ENCODE measurements at regions not wholly inside any gene's neighbourhood (a gene's known extent, or its start where the extent isn't known, plus 50 kb on each side); places are given as distances from the start of the nearest gene placed in this dataset.

DNA sequence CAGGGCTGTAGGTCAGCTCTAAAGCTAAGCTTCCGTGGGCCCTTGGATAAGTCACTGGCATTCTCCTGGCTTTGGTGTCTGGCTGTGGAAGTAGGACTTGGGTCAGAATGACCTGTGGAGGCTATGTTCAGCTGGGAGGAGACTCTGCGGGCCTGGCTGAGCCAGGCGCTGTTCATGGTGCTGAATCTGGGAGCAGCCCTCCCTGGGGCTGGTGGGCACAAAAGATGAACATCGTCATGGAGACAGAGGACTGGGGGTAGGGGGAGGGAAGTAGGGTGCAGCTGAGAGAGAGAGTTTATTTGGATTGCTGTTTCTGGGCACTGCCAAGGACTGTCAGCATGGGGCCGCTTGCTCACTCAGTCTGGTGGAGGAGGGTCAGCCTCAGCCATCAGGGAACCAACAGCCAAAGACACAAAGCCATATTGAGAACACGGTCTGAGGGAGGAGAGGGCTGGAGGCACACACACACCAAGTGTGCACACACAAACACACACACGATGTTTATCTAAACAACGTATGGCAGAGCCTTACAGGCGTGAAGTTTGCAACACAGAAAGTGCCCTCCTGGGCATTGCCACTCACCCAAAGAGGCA, 120.7 kb upstream of the LINGO1 start:
- Histone ChIP-seq H3K27ac (ENCODE audit: low read length) (no peak overlapping the region), H3K4me3 (ENCODE audit: low read length) (no peak overlapping the region), H3K36me3 (ENCODE audit: insufficient read depth, low read length) (no peaks in the 10 kb centered on the region), H3K9me3 (ENCODE audit: low read length) (no peaks in the 10 kb centered on the region), H3K79me2 (ENCODE audit: low read length) (no peaks in the 10 kb centered on the region), H2AFZ (ENCODE audit: low read length) (no peak overlapping the region), H3K4me2 (ENCODE audit: low read depth, low read length, poor library complexity, severe bottlenecking) (no peak overlapping the region), H3K27me3 (ENCODE audit: low read length) (no peaks in the 10 kb centered on the region), H3K9ac (ENCODE audit: low read length) (no peak overlapping the region), H4K20me1 (ENCODE audit: insufficient read depth, low read depth, low read length) (0 out of 2 replicates have a peak, but pooled peaks cover 4% of the 10 kb centered on the region), H3K4me1 (ENCODE audit: low read length) (no peaks in the 10 kb centered on the region), H3K9me2 (replicated peaks; ENCODE audit: insufficient read depth, low read length) (no peaks in the 10 kb centered on the region)
- peak; percentile 63 for DNase-seq

GRCh38 chr15:77749998-77750540, 117.4 kb upstream of the LINGO1 start:
- no peak overlapping the region for H3K9ac ChIP-seq (ENCODE audit: low read length)
- no peak overlapping the region for H3K27ac ChIP-seq (ENCODE audit: low read length)
- no peaks in the 10 kb centered on the region for H3K27me3 ChIP-seq (ENCODE audit: low read length)
- no peaks in the 10 kb centered on the region for H3K9me3 ChIP-seq (ENCODE audit: low read length)
- H3K4me3 ChIP-seq (ENCODE audit: low read length): no peak overlapping the region
- no peak overlapping the region for H2AFZ ChIP-seq (ENCODE audit: low read length)
- H3K9me2 ChIP-seq (replicated peaks; ENCODE audit: insufficient read depth, low read length): no peaks in the 10 kb centered on the region
- no peaks in the 10 kb centered on the region for H3K4me1 ChIP-seq (ENCODE audit: low read length)
- no peak for DNase-seq
- no peak overlapping the region for H3K4me2 ChIP-seq (ENCODE audit: low read depth, low read length, poor library complexity, severe bottlenecking)
- H4K20me1 ChIP-seq (ENCODE audit: insufficient read depth, low read depth, low read length): 0 out of 2 replicates have a peak, but pooled peaks cover 4% of the 10 kb centered on the region
- H3K79me2 ChIP-seq (ENCODE audit: low read length): no peaks in the 10 kb centered on the region
- no peaks in the 10 kb centered on the region for H3K36me3 ChIP-seq (ENCODE audit: insufficient read depth, low read length)

GRCh38 chr15:77749236-77749997, 116.7 kb upstream of the LINGO1 start:
- no peaks in the 10 kb centered on the region for H3K79me2 ChIP-seq (ENCODE audit: low read length)
- H3K4me3 ChIP-seq (ENCODE audit: low read length): no peak overlapping the region
- no peaks in the 10 kb centered on the region for H3K9me2 ChIP-seq (replicated peaks; ENCODE audit: insufficient read depth, low read length)
- H3K4me2 ChIP-seq (ENCODE audit: low read depth, low read length, poor library complexity, severe bottlenecking): no peak overlapping the region
- no peak for DNase-seq
- no peak overlapping the region for H2AFZ ChIP-seq (ENCODE audit: low read length)
- no peak overlapping the region for H3K27ac ChIP-seq (ENCODE audit: low read length)
- no peaks in the 10 kb centered on the region for H3K36me3 ChIP-seq (ENCODE audit: insufficient read depth, low read length)
- no peaks in the 10 kb centered on the region for H3K27me3 ChIP-seq (ENCODE audit: low read length)
- H4K20me1 ChIP-seq (ENCODE audit: insufficient read depth, low read depth, low read length): 0 out of 2 replicates have a peak, but pooled peaks cover 4% of the 10 kb centered on the region
- no peaks in the 10 kb centered on the region for H3K4me1 ChIP-seq (ENCODE audit: low read length)
- H3K9ac ChIP-seq (ENCODE audit: low read length): no peak overlapping the region
- no peaks in the 10 kb centered on the region for H3K9me3 ChIP-seq (ENCODE audit: low read length)

GRCh38 chr15:77748078-77749064, 115.7 kb upstream of the LINGO1 start:
- Histone ChIP-seq H3K79me2 (ENCODE audit: low read length) (no peaks in the 10 kb centered on the region), H3K36me3 (ENCODE audit: insufficient read depth, low read length) (no peaks in the 10 kb centered on the region), H3K27ac (ENCODE audit: low read length) (no peak overlapping the region), H3K27me3 (ENCODE audit: low read length) (no peaks in the 10 kb centered on the region), H3K9me2 (replicated peaks; ENCODE audit: insufficient read depth, low read length) (no peaks in the 10 kb centered on the region), H2AFZ (ENCODE audit: low read length) (no peak overlapping the region), H3K4me1 (ENCODE audit: low read length) (no peaks in the 10 kb centered on the region), H3K9me3 (ENCODE audit: low read length) (no peaks in the 10 kb centered on the region), H4K20me1 (ENCODE audit: insufficient read depth, low read depth, low read length) (0 out of 2 replicates have a peak, but pooled peaks cover 4% of the 10 kb centered on the region), H3K4me2 (ENCODE audit: low read depth, low read length, poor library complexity, severe bottlenecking) (no peak overlapping the region), H3K4me3 (ENCODE audit: low read length) (no peak overlapping the region), H3K9ac (ENCODE audit: low read length) (no peak overlapping the region)
- no peak for DNase-seq

DNA sequence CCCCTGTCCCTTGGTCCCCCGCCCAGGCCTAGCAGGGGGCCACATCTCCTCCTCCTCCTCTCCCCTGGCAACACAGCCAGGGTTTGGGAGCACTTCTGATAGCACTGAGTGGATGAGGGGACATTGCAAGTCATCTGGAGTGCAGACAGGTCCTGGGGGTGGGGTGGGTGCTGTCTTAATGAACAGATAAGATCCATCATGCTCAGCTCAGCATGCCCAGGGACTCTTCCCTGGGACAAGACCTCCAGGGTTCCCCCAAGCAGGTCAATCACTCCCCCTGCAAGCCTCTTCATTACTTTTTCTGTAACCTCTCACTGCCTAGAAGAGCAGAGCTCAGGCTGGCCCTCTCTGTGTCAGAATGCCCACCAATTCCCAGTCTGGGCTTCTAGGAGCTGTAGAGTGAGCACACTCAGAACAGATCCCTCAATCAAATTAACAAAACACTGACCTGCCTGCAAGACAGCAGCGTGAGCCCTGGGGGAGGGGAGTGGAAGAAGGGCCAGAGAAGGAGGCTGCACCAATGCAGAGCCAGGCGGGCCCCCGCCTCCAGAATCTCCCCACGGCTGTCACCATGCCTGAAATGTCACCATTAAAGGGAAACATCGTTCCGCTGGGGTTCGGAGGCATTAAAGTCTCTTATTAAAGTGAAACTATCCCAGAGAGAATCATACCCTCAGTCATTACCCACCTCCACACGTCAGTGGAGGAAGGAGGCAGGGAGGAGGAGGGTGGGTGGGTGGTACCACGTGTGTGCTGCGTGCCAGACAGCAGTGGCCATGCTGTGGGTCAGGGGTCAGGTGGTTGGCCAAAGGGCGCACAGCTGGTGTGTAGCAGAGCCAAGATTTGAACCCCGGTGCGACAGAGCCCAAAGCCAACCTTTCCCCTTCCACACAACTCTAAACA, 114.7 kb upstream of the LINGO1 start:
- Histone ChIP-seq H4K20me1 (ENCODE audit: insufficient read depth, low read depth, low read length) (0 out of 2 replicates have a peak, but pooled peaks cover 4% of the 10 kb centered on the region), H3K27me3 (ENCODE audit: low read length) (no peaks in the 10 kb centered on the region), H3K9ac (ENCODE audit: low read length) (no peak overlapping the region), H3K36me3 (ENCODE audit: insufficient read depth, low read length) (no peaks in the 10 kb centered on the region), H3K27ac (ENCODE audit: low read length) (no peak overlapping the region), H3K9me3 (ENCODE audit: low read length) (no peaks in the 10 kb centered on the region), H3K4me1 (ENCODE audit: low read length) (no peaks in the 10 kb centered on the region), H3K79me2 (ENCODE audit: low read length) (no peaks in the 10 kb centered on the region), H2AFZ (ENCODE audit: low read length) (no peak overlapping the region), H3K4me3 (ENCODE audit: low read length) (no peak overlapping the region), H3K4me2 (ENCODE audit: low read depth, low read length, poor library complexity, severe bottlenecking) (no peak overlapping the region), H3K9me2 (replicated peaks; ENCODE audit: insufficient read depth, low read length) (no peaks in the 10 kb centered on the region)
- DNase-seq: no peak

GRCh38 chr15:77746254-77747174, 113.8 kb upstream of the LINGO1 start:
- no peak for DNase-seq
- no peak overlapping the region for H3K9ac ChIP-seq (ENCODE audit: low read length)

GRCh38 chr15:77744398-77744797, 111.7 kb upstream of the LINGO1 start:
- no peak overlapping the region for H2AFZ ChIP-seq (ENCODE audit: low read length)
- H3K4me1 ChIP-seq (ENCODE audit: low read length): no peaks in the 10 kb centered on the region
- no peak for DNase-seq

More at GRCh38 chr15:77746254-77747174, 113.8 kb upstream of the LINGO1 start:
- Histone ChIP-seq H3K4me3 (ENCODE audit: low read length) (no peak overlapping the region), H3K79me2 (ENCODE audit: low read length) (no peaks in the 10 kb centered on the region), H3K4me2 (ENCODE audit: low read depth, low read length, poor library complexity, severe bottlenecking) (no peak overlapping the region), H3K27ac (ENCODE audit: low read length) (no peak overlapping the region), H3K9me2 (replicated peaks; ENCODE audit: insufficient read depth, low read length) (no peaks in the 10 kb centered on the region), H3K36me3 (ENCODE audit: insufficient read depth, low read length) (no peaks in the 10 kb centered on the region), H3K27me3 (ENCODE audit: low read length) (no peaks in the 10 kb centered on the region), H2AFZ (ENCODE audit: low read length) (no peak overlapping the region), H3K4me1 (ENCODE audit: low read length) (no peaks in the 10 kb centered on the region), H4K20me1 (ENCODE audit: insufficient read depth, low read depth, low read length) (0 out of 2 replicates have a peak, but pooled peaks cover 4% of the 10 kb centered on the region), H3K9me3 (ENCODE audit: low read length) (no peaks in the 10 kb centered on the region)

More at GRCh38 chr15:77744398-77744797, 111.7 kb upstream of the LINGO1 start:
- H4K20me1 ChIP-seq (ENCODE audit: insufficient read depth, low read depth, low read length): 0 out of 2 replicates have a peak, but pooled peaks cover under 1% of the 10 kb centered on the region
- H3K79me2 ChIP-seq (ENCODE audit: low read length): no peaks in the 10 kb centered on the region
- no peak overlapping the region for H3K9ac ChIP-seq (ENCODE audit: low read length)
- no peaks in the 10 kb centered on the region for H3K9me3 ChIP-seq (ENCODE audit: low read length)
- no peaks in the 10 kb centered on the region for H3K9me2 ChIP-seq (replicated peaks; ENCODE audit: insufficient read depth, low read length)
- H3K4me3 ChIP-seq (ENCODE audit: low read length): no peak overlapping the region
- H3K36me3 ChIP-seq (ENCODE audit: insufficient read depth, low read length): no peaks in the 10 kb centered on the region
- no peak overlapping the region for H3K4me2 ChIP-seq (ENCODE audit: low read depth, low read length, poor library complexity, severe bottlenecking)
- H3K27me3 ChIP-seq (ENCODE audit: low read length): no peaks in the 10 kb centered on the region
- no peak overlapping the region for H3K27ac ChIP-seq (ENCODE audit: low read length)

All from Karpas-422 (cell line).